SK-N-MC (cell line): ENCODE measurements at regions not wholly inside any gene's neighbourhood (a gene's known extent, or its start where the extent isn't known, plus 50 kb on each side); places are given as distances from the start of the nearest gene placed in this dataset.

Experiments
- EZH2 ChIP-seq: fragments of 200-600 bp; sonication (generic); IDR thresholded peaks from one replicate; pipeline ENCODE4 v1.6.1; 2017; ENCODE audit warnings: antibody characterized with exemption
- POLR2AphosphoS5 ChIP-seq: IDR thresholded peaks from 2 replicates; pipeline ENCODE4 v1.6.1; 2012; ENCODE audit warnings: mild to moderate bottlenecking, low read depth, low read length, borderline replicate concordance

DNA sequence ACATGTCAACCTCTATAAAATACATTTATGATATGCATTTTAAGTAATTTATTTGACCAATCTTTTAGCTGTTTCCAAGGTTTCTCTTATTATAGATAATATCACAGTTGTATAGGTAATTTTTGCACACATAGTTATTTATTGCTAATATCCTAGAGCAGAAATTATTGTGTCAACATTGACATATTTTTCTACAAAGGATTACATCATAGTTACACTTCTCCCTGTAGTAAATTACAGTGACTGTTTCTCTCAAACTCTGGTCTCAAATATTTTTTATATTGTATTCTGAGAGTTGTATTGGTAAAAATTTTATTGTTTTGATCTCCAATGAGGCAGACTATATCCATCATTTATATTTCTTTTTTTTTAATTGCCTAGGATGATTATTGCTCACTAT is 714.4 kb upstream of the CDH6 start:
- TF ChIP-seq POLR2AphosphoS5 (no peak), EZH2 (no peak)
